ENCODE measurements at regions not wholly inside any gene's neighbourhood (a gene's known extent, or its start where the extent isn't known, plus 50 kb on each side); places are given as distances from the start of the nearest gene placed in this dataset.
"Not testable (repeated sequence)": the region's sequence is repeated elsewhere in the genome, so short reads cannot be mapped to it uniquely, and the experiment has no call there.

GRCh38 chr10:108327706-108328105 is 1163.2 kb upstream of the SORCS1 start:
- Histone ChIP-seq H3K9ac (ENCODE audit: low read length) (no peak overlapping the region), H3K4me3 (ENCODE audit: insufficient read depth, low read length, poor library complexity, severe bottlenecking) (no peak overlapping the region), H3K27ac (ENCODE audit: low read depth, low read length) (no peak overlapping the region), H4K20me1 (ENCODE audit: low read depth, low read length) (no peaks in the 10 kb centered on the region), H3K27me3 (ENCODE audit: low read length) (no peaks in the 10 kb centered on the region), H3F3A (ENCODE audit: insufficient read depth) (no peaks in the 10 kb centered on the region), H3K9me2 (replicated peaks; ENCODE audit: insufficient read depth, low read length) (no peaks in the 10 kb centered on the region), H3K4me2 (ENCODE audit: low read depth, low read length, poor library complexity, severe bottlenecking) (no peak overlapping the region), H3K79me2 (ENCODE audit: insufficient read depth, low read length) (no peaks in the 10 kb centered on the region), H3K9me3 (ENCODE audit: insufficient read depth, low read length) (no peaks in the 10 kb centered on the region), H2AFZ (ENCODE audit: low read depth, low read length, severe bottlenecking) (no peak overlapping the region), H3K36me3 (ENCODE audit: low read length) (no peaks in the 10 kb centered on the region)
- TF ChIP-seq EZH2phosphoT487 (conservative IDR thresholded peaks at IDR 0.05; ENCODE audit: low read length) (no peak), CTCF (IDR thresholded peaks at IDR 0.05; ENCODE audit: insufficient read depth, low read length, poor library complexity, severe bottlenecking) (no peak)

- Histone ChIP-seq H3K36me3 (ENCODE audit: low read length) (no peaks in the 10 kb centered on the region), H3K9me2 (replicated peaks; ENCODE audit: insufficient read depth, low read length) (no peaks in the 10 kb centered on the region), H3K9me3 (ENCODE audit: insufficient read depth, low read length) (no peaks in the 10 kb centered on the region), H3K79me2 (ENCODE audit: insufficient read depth, low read length) (no peaks in the 10 kb centered on the region), H3K4me2 (ENCODE audit: low read depth, low read length, poor library complexity, severe bottlenecking) (no peak overlapping the region), H2AFZ (ENCODE audit: low read depth, low read length, severe bottlenecking) (no peak overlapping the region), H3K27me3 (ENCODE audit: low read length) (no peaks in the 10 kb centered on the region), H3F3A (ENCODE audit: insufficient read depth) (no peaks in the 10 kb centered on the region), H3K9ac (ENCODE audit: low read length) (no peak overlapping the region), H3K4me3 (ENCODE audit: insufficient read depth, low read length, poor library complexity, severe bottlenecking) (no peak overlapping the region), H4K20me1 (ENCODE audit: low read depth, low read length) (no peaks in the 10 kb centered on the region), H3K27ac (ENCODE audit: low read depth, low read length) (no peak overlapping the region)
- TF ChIP-seq EZH2phosphoT487 (conservative IDR thresholded peaks at IDR 0.05; ENCODE audit: low read length), result no peak
- TF ChIP-seq CTCF (IDR thresholded peaks at IDR 0.05; ENCODE audit: insufficient read depth, low read length, poor library complexity, severe bottlenecking), result no peak
Measured at GRCh38 chr10:108323274-108323798, 1158.8 kb upstream of the SORCS1 start.

- Histone ChIP-seq H4K20me1 (ENCODE audit: low read depth, low read length) (no peaks in the 10 kb centered on the region), H3K4me3 (ENCODE audit: insufficient read depth, low read length, poor library complexity, severe bottlenecking) (no peak overlapping the region), H3K9me2 (replicated peaks; ENCODE audit: insufficient read depth, low read length) (no peaks in the 10 kb centered on the region), H3K36me3 (ENCODE audit: low read length) (no peaks in the 10 kb centered on the region), H2AFZ (ENCODE audit: low read depth, low read length, severe bottlenecking) (no peak overlapping the region), H3F3A (ENCODE audit: insufficient read depth) (no peaks in the 10 kb centered on the region), H3K9me3 (ENCODE audit: insufficient read depth, low read length) (no peaks in the 10 kb centered on the region), H3K9ac (ENCODE audit: low read length) (no peak overlapping the region), H3K79me2 (ENCODE audit: insufficient read depth, low read length) (no peaks in the 10 kb centered on the region), H3K27me3 (ENCODE audit: low read length) (no peaks in the 10 kb centered on the region), H3K4me2 (ENCODE audit: low read depth, low read length, poor library complexity, severe bottlenecking) (no peak overlapping the region), H3K27ac (ENCODE audit: low read depth, low read length) (no peak overlapping the region)
- TF ChIP-seq CTCF (IDR thresholded peaks at IDR 0.05; ENCODE audit: insufficient read depth, low read length, poor library complexity, severe bottlenecking) (no peak), EZH2phosphoT487 (conservative IDR thresholded peaks at IDR 0.05; ENCODE audit: low read length) (no peak)
Measured at GRCh38 chr10:108319434-108320222, 1155.1 kb upstream of the SORCS1 start.

GRCh38 chr10:108315636-108316035 is 1151.1 kb upstream of the SORCS1 start:
- not testable (repeated sequence) for H2AFZ ChIP-seq (ENCODE audit: low read depth, low read length, severe bottlenecking); H3K27ac ChIP-seq (ENCODE audit: low read depth, low read length); H3K9ac ChIP-seq (ENCODE audit: low read length); H3K4me3 ChIP-seq (ENCODE audit: insufficient read depth, low read length, poor library complexity, severe bottlenecking); H3K27me3 ChIP-seq (ENCODE audit: low read length); H3F3A ChIP-seq (ENCODE audit: insufficient read depth); H3K4me2 ChIP-seq (ENCODE audit: low read depth, low read length, poor library complexity, severe bottlenecking); H3K9me3 ChIP-seq (ENCODE audit: insufficient read depth, low read length); H4K20me1 ChIP-seq (ENCODE audit: low read depth, low read length); H3K9me2 ChIP-seq (replicated peaks; ENCODE audit: insufficient read depth, low read length); H3K79me2 ChIP-seq (ENCODE audit: insufficient read depth, low read length); H3K36me3 ChIP-seq (ENCODE audit: low read length)
